Suprapubic skin (tissue), 4 donors: ENCODE measurements at regions not wholly inside any gene's neighbourhood (a gene's known extent, or its start where the extent isn't known, plus 50 kb on each side); places are given as distances from the start of the nearest gene placed in this dataset.

Experiments used
- CTCF ChIP-seq, 2 donors: fragments of 200-600 bp in 1 of 2; fragments of 450-650 bp in 1 of 2; sonication (generic) in 1 of 2; IDR thresholded peaks; one replicate each; pipeline ENCODE4 v1.5.1; 2016 to 2019; ENCODE audit warnings: antibody characterized with exemption in 2 of 2, mild to moderate bottlenecking in 1 of 2, moderate library complexity in 1 of 2
- POLR2A ChIP-seq, 2 donors: fragments of 450-650 bp; IDR thresholded peaks; one replicate each; pipeline ENCODE4 v1.6.1; 2017; ENCODE audit warnings: antibody characterized with exemption in 2 of 2, mild to moderate bottlenecking in 2 of 2, moderate library complexity in 2 of 2
- POLR2AphosphoS5 ChIP-seq, 3 donors: sonication (generic); formaldehyde crosslinking; IDR thresholded peaks; one replicate each; pipeline ENCODE4 v1.6.1; 2017; ENCODE audit warnings: antibody characterized with exemption in 3 of 3

GRCh38 chr2:173572848-173573247 is 218.2 kb downstream of the CDCA7 start:
- TF ChIP-seq CTCF (IDR thresholded peaks at IDR 0.05): no peak
- TF ChIP-seq POLR2A (IDR thresholded peaks at IDR 0.05): no peak
- TF ChIP-seq POLR2AphosphoS5 (IDR thresholded peaks at IDR 0.05): no peak
